Loucy (cell line): ENCODE measurements at regions not wholly inside any gene's neighbourhood (a gene's known extent, or its start where the extent isn't known, plus 50 kb on each side); places are given as distances from the start of the nearest gene placed in this dataset.

Source experiments
- CTCF ChIP-seq: fragments of 200-600 bp; sonication (generic); conservative IDR thresholded peaks from 2 replicates; pipeline ENCODE4 v1.5.1; 2014; ENCODE audit warnings: mild to moderate bottlenecking, antibody characterized with exemption, low read length
- EZH2phosphoT487 ChIP-seq: fragments of 200-600 bp; IDR thresholded peaks from 2 replicates; pipeline ENCODE4 v1.6.1; 2018; ENCODE audit warnings: antibody characterized with exemption, mild to moderate bottlenecking, moderate library complexity, borderline replicate concordance

DNA sequence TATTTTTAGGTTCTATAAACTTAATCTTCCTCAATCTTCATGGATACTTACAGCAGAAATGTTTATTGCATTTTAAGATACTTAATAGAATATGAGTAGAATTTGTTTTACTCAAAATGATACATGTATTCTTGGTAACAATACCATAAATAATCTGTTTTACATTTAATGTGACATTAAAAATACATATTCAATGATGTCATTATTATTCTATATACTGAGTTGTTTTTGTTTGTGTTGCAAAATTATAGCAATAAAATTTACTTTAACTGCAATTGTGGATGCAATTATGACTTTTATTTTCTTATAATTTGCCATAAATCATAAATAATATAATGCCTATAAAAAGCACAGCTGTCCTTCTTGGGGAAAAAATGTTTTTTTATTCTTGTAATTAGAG is 275.9 kb upstream of the CCNG1 start:
- TF ChIP-seq CTCF, result no peak
- TF ChIP-seq EZH2phosphoT487, result no peak
